Keratinocyte (primary cell): ENCODE measurements at regions not wholly inside any gene's neighbourhood (a gene's known extent, or its start where the extent isn't known, plus 50 kb on each side); places are given as distances from the start of the nearest gene placed in this dataset.

Source experiments
- CTCF ChIP-seq, 3 experiments: IDR thresholded peaks in 1 of 3; conservative IDR thresholded peaks in 1 of 3; optimal IDR thresholded peaks in 1 of 3; 2 replicates in 2 of 3; 3 replicates in 1 of 3; pipeline versions ENCODE3 to v1.5.1; 2011; ENCODE audit warnings: low read length in 3 of 3, mild to moderate bottlenecking in 3 of 3, moderate library complexity in 2 of 3, control low read depth in 1 of 3, inconsistent platforms in 1 of 3; ENCODE audit not compliant: insufficient read depth in 2 of 3; ENCODE audit errors: extremely low read depth in 1 of 3
- EZH2 ChIP-seq: IDR thresholded peaks from one replicate; pipeline ENCODE4 v1.6.1; 2012; ENCODE audit warnings: inconsistent platforms, mild to moderate bottlenecking, low read length, moderate library complexity

DNA sequence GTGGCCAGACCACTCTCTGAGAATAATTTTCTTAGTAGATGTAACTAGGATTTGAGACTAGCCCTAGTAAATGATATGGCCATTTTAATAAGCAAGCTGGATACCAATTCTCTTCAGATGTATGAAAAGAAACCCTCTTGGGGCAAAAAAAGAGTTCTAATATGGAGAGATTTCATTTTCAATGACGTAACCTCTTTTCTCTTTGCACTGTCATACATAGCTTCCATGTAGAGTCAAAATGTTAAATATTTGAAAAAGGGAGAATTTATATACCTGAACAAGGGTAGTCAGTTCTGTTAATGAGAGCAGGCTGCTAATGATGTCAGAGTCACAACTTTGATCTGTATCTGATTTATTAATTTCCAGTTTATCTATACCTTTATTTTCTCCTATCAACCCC lies 120.0 kb downstream of the KBTBD8 start:
- no peak for TF ChIP-seq CTCF (optimal IDR thresholded peaks at IDR 0.05 in 1 of 3, IDR thresholded peaks at IDR 0.05 in 1 of 3, conservative IDR thresholded peaks at IDR 0.05 in 1 of 3; ENCODE audit: extremely low read depth in 1 of 3, insufficient read depth in 2 of 3, low read length in 3 of 3)
- TF ChIP-seq EZH2: no peak
